ENCODE measurements at regions not wholly inside any gene's neighbourhood (a gene's known extent, or its start where the extent isn't known, plus 50 kb on each side); places are given as distances from the start of the nearest gene placed in this dataset.

GRCh38 chr7:12805957-12806356, 118.5 kb downstream of the ARL4A start:
- 57% methylated on average over 7 of the region's 7 CpGs for whole genome bisulfite sequencing (ENCODE audit: insufficient coverage, insufficient replicate concordance, low lambda C conversion rate, missing lambda C conversion rate)

More at GRCh38 chr7:12805957-12806356, 118.5 kb downstream of the ARL4A start:
- CTCF ChIA-PET: no interaction called here
- POLR2A ChIA-PET: no interaction called here
- intact Hi-C loops (cut with micrococcal nuclease; ENCODE audit: unreplicated experiment) (no loop called here), in situ Hi-C loops (cut with MboI) (no loop called here)
- BruUV-seq (replicated peaks): no TSS peak
- Histone ChIP-seq H3K4me2 (ENCODE audit: control insufficient read depth, insufficient read depth) (no peak overlapping the region), H3K27me3 (replicated peaks in 1 of 2; ENCODE audit: control insufficient read depth in 2 of 2, insufficient read depth in 2 of 2, low read length in 1 of 2) (no peaks in the 10 kb centered on the region), H3K4me1 (ENCODE audit: control insufficient read depth, insufficient read depth, low read length) (no peaks in the 10 kb centered on the region), H2AFZ (ENCODE audit: control insufficient read depth, low read depth, low read length) (no peak overlapping the region), H3K9me3 (replicated peaks; ENCODE audit: control insufficient read depth, insufficient read depth, low read length) (no peaks in the 10 kb centered on the region), H3K36me3 (ENCODE audit: control insufficient read depth in 2 of 2, insufficient read depth in 2 of 2, low read length in 1 of 2) (no peaks in the 10 kb centered on the region), H3K27ac (ENCODE audit: control insufficient read depth, insufficient read depth) (no peak overlapping the region), H3K79me2 (ENCODE audit: control insufficient read depth, insufficient read depth, low read length) (no peaks in the 10 kb centered on the region), H4K20me1 (ENCODE audit: control insufficient read depth, insufficient read depth) (no peaks in the 10 kb centered on the region), H3K4me3 (no peak overlapping the region), H3K9ac (ENCODE audit: control insufficient read depth, insufficient read depth, low read length) (no peak overlapping the region)
- FAIRE-seq: no peak
- DNase-seq (ENCODE audit: low read depth, low spot score): no peak
- TF ChIP-seq ATF7 (IDR thresholded peaks at IDR 0.05; ENCODE audit: low read depth) (peak; percentile 31; the same call in 1 of the 2 replicates), MLLT1 (IDR thresholded peaks at IDR 0.05) (no peak), SUPT20H (IDR thresholded peaks at IDR 0.05; ENCODE audit: borderline replicate concordance, control insufficient read depth, low read depth, low read length) (no peak)
- TF ChIP-seq, protein P1, sequence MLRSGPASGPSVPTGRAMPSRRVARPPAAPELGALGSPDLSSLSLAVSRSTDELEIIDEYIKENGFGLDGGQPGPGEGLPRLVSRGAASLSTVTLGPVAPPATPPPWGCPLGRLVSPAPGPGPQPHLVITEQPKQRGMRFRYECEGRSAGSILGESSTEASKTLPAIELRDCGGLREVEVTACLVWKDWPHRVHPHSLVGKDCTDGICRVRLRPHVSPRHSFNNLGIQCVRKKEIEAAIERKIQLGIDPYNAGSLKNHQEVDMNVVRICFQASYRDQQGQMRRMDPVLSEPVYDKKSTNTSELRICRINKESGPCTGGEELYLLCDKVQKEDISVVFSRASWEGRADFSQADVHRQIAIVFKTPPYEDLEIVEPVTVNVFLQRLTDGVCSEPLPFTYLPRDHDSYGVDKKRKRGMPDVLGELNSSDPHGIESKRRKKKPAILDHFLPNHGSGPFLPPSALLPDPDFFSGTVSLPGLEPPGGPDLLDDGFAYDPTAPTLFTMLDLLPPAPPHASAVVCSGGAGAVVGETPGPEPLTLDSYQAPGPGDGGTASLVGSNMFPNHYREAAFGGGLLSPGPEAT (IDR thresholded peaks at IDR 0.05; ENCODE audit: low read depth): no peak
- SMC1A ChIA-PET (ENCODE audit: uncharacterized antibody, unreplicated experiment): no interaction called here
- RAD21 ChIA-PET (ENCODE audit: unreplicated experiment): no interaction called here
- no peak for ATAC-seq

Data from GM12878 (cell line).